ENCODE measurements at regions not wholly inside any gene's neighbourhood (a gene's known extent, or its start where the extent isn't known, plus 50 kb on each side); places are given as distances from the start of the nearest gene placed in this dataset.

DNA sequence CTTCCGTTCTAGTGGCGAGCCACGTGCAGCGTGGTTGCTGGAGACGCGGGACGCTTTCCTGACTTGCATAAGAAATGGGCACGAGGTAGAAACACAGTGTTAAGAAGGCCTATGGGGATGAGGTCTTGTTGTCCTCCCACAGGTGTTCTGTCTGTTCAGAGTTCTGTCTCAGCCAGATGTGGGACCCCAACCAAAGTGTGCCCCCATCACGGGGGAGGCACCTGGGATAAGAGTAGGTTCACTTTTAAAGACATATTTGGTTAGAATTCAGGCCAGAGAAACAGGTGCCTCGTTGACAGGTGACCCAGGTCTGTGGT, 56.0 kb upstream of the PITRM1 start:
- Histone ChIP-seq H3K4me2 (ENCODE audit: low read depth, low read length) (no peak overlapping the region), H3K14ac (replicated peaks; ENCODE audit: low read depth, low read length) (peak overlapping the region; percentile 61), H4K91ac (ENCODE audit: insufficient read depth, low read depth, low read length) (peak overlapping the region; percentile 89), H3K4me3 (ENCODE audit: insufficient read depth, low read depth, low read length) (no peak overlapping the region), H3K79me1 (ENCODE audit: low read depth in 1 of 2, low read length in 2 of 2) (no peaks in the 10 kb centered on the region), H2BK5ac (ENCODE audit: low read depth, low read length, poor library complexity, severe bottlenecking) (no peak overlapping the region), H2AFZ (replicated peaks; ENCODE audit: low read length, poor library complexity) (no peak overlapping the region), H3K9me1 (ENCODE audit: insufficient read depth, low read length) (peaks cover 12% of the 10 kb centered on the region), H3K4me1 (ENCODE audit: control insufficient read depth, insufficient read depth, low read length) (peaks cover 7% of the 10 kb centered on the region), H2BK20ac (ENCODE audit: low read depth, low read length) (peak overlapping the region; percentile 71), H3K23ac (ENCODE audit: low read depth, low read length) (0 out of 2 replicates have a peak overlapping the region, but pooled peaks have one; percentile 41), H3K56ac (ENCODE audit: extremely low read depth, insufficient read depth, low read length) (no peak overlapping the region), H2AK5ac (ENCODE audit: low read depth, low read length) (peak overlapping the region; percentile 80), H3K4ac (ENCODE audit: low read depth, low read length) (peak overlapping the region; percentile 74), H3K27me3 (ENCODE audit: control insufficient read depth, insufficient read depth, low read length) (no peaks in the 10 kb centered on the region), H4K20me1 (ENCODE audit: insufficient read depth, low read length) (no peaks in the 10 kb centered on the region), H2AK9ac (replicated peaks; ENCODE audit: low read depth, low read length, poor library complexity) (no peak overlapping the region), H3K9ac (ENCODE audit: low read depth, low read length) (no peak overlapping the region), H3K18ac (ENCODE audit: low read depth, low read length) (no peak overlapping the region), H3K27ac (ENCODE audit: insufficient read depth, low read length) (no peak overlapping the region), H4K8ac (ENCODE audit: low read depth in 2 of 2, low read length in 2 of 2) (peak overlapping the region in 1 of 2 experiments; percentile 70; a peak in 1 of 4 replicates), H2BK15ac (ENCODE audit: low read depth, low read length) (peak overlapping the region; percentile 92), H2BK120ac (ENCODE audit: low read depth, low read length) (peak overlapping the region; percentile 87), H3K36me3 (ENCODE audit: control insufficient read depth, insufficient read depth, low read length) (no peaks in the 10 kb centered on the region), H3K9me3 (ENCODE audit: control insufficient read depth, insufficient read depth, low read length) (no peaks in the 10 kb centered on the region), H4K5ac (ENCODE audit: low read depth, low read length) (no peak overlapping the region)
- ATAC-seq (ENCODE audit: low read depth) (no peak), DNase-seq (no peak)
- 90% methylated on average over 9 of the region's 10 CpGs; no CpG with 5 or more reads in 1 of the 2 experiments for WGBS, 2 experiments (ENCODE audit: extremely low coverage in 2 of 2, insufficient read length in 1 of 2)
- dilution Hi-C loops (cut with HindIII; ENCODE audit: low sequenced_read_pairs, unreplicated experiment) (no loop called here), intact Hi-C loops (cut with micrococcal nuclease) (no loop called here), in situ Hi-C loops (cut with MboI; ENCODE audit: low sequenced_read_pairs) (loop anchor here (10.0 kb wide), 1 partner anchor 546 kb away; no protein-coding TSS in a partner anchor)
- CTCF ChIA-PET: no interaction called here
- POLR2A ChIA-PET (ENCODE audit: unreplicated experiment): no interaction called here
- BruUV-seq (replicated peaks): no TSS peak
- TF ChIP-seq NFE2L2 (IDR thresholded peaks at IDR 0.05; ENCODE audit: low read depth, low read length): no peak
- no peak for TF ChIP-seq RCOR1 (IDR thresholded peaks at IDR 0.05; ENCODE audit: insufficient replicate concordance, low read length)
- no peak for TF ChIP-seq RFX5 (IDR thresholded peaks at IDR 0.05; ENCODE audit: low read depth, low read length)
- no peak for TF ChIP-seq CTCF (conservative IDR thresholded peaks at IDR 0.05; ENCODE audit: low read depth, low read length)
- TF ChIP-seq POLR2A (IDR thresholded peaks at IDR 0.05; ENCODE audit: low read depth, low read length): no peak
- TF ChIP-seq MAZ (IDR thresholded peaks at IDR 0.05; ENCODE audit: borderline replicate concordance, low read depth, low read length): no peak
- no peak for TF ChIP-seq MAFK (IDR thresholded peaks at IDR 0.05; ENCODE audit: low read depth, low read length)
- TF ChIP-seq, protein P1, sequence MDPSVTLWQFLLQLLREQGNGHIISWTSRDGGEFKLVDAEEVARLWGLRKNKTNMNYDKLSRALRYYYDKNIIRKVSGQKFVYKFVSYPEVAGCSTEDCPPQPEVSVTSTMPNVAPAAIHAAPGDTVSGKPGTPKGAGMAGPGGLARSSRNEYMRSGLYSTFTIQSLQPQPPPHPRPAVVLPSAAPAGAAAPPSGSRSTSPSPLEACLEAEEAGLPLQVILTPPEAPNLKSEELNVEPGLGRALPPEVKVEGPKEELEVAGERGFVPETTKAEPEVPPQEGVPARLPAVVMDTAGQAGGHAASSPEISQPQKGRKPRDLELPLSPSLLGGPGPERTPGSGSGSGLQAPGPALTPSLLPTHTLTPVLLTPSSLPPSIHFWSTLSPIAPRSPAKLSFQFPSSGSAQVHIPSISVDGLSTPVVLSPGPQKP (IDR thresholded peaks at IDR 0.05; ENCODE audit: borderline replicate concordance, low read depth, low read length): no peak
- TF ChIP-seq FOS (IDR thresholded peaks at IDR 0.05; ENCODE audit: low read depth, low read length): no peak
- no peak for TF ChIP-seq RAD21 (IDR thresholded peaks at IDR 0.05; ENCODE audit: low read length)
- TF ChIP-seq, protein P2, sequence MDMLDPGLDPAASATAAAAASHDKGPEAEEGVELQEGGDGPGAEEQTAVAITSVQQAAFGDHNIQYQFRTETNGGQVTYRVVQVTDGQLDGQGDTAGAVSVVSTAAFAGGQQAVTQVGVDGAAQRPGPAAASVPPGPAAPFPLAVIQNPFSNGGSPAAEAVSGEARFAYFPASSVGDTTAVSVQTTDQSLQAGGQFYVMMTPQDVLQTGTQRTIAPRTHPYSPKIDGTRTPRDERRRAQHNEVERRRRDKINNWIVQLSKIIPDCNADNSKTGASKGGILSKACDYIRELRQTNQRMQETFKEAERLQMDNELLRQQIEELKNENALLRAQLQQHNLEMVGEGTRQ (IDR thresholded peaks at IDR 0.05; ENCODE audit: low read depth, low read length): no peak
- TF ChIP-seq CEBPB (IDR thresholded peaks at IDR 0.05; ENCODE audit: low read depth, low read length): no peak
- TF ChIP-seq CHD1 (IDR thresholded peaks at IDR 0.05; ENCODE audit: low read depth, low read length): no peak
- TF ChIP-seq BHLHE40 (IDR thresholded peaks at IDR 0.05; ENCODE audit: low read depth, low read length): no peak
- TF ChIP-seq SMC3 (IDR thresholded peaks at IDR 0.05; ENCODE audit: low read depth, low read length): no peak
- no peak for TF ChIP-seq MXI1 (IDR thresholded peaks at IDR 0.05; ENCODE audit: borderline replicate concordance, low read depth, low read length)
